ENCODE measurements at regions not wholly inside any gene's neighbourhood (a gene's known extent, or its start where the extent isn't known, plus 50 kb on each side); places are given as distances from the start of the nearest gene placed in this dataset.

GRCh38 chr5:167985373-167985772, 306.1 kb upstream of the WWC1 start:
- DNase-seq: no peak
- FAIRE-seq: no peak
- Histone ChIP-seq H3K27ac (no peak overlapping the region), H3K36me3 (no peaks in the 10 kb centered on the region), H3K4me1 (no peaks in the 10 kb centered on the region), H3K9me3 (no peaks in the 10 kb centered on the region), H3K27me3 (no peaks in the 10 kb centered on the region), H3K4me3 (no peak overlapping the region)
- intact Hi-C loops (cut with DNase I): no loop called here
- WGBS, 2 donors: 6 to 11% methylated on average over 8 of the region's 8 CpGs
- no peak for TF ChIP-seq CTCF (IDR thresholded peaks at IDR 0.05)
- peak in 3 of 4 donors; percentile 52 to 63 (median 59) for ATAC-seq

DNA sequence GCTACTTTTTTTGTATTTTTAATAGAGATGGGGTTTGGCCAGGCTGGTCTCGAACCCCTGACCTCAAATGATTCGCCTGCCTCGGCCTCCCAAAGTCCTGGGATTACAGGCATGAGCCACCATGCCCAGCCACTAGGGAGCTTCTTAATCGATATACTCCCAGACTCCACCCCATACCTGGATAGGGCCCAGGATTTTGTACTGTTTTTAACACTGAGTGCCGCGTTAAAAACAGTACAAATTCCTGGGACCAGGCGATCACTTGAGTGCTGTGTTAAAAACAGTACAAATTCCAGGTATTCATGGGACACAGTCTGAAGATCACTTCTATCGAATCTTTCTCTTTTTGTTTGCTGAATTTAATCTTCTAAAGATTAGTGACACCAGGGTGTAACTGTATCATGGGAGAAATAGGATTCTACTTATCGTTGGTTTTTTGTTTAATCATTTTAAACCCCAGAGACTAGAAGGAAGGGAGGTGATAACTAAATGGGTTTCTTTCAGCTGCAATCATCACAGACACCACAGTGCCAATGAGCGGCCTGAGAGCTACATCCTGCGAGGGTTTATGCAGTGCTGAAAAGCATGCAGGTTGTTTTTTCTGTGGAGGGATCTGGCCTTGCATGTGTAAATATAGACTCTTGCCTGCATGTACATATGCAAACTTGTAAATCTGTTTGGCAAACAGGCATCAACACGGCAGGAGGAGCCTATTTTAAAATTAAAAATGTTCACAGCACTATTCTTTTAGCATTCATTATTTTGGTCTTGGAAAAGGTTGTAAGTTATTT, 303.8 kb upstream of the WWC1 start:
- FAIRE-seq: no peak
- TF ChIP-seq CTCF (IDR thresholded peaks at IDR 0.05): no peak
- ATAC-seq: no peak
- no peak overlapping the region for H3K27ac ChIP-seq
- WGBS, 2 donors: 73 to 76% methylated on average over 12 of the region's 12 CpGs
- no peak for DNase-seq
- no peaks in the 10 kb centered on the region for H3K9me3 ChIP-seq
- no peaks in the 10 kb centered on the region for H3K27me3 ChIP-seq
- no peak overlapping the region for H3K4me3 ChIP-seq
- no peaks in the 10 kb centered on the region for H3K4me1 ChIP-seq
- intact Hi-C loops (cut with DNase I): no loop called here
- no peaks in the 10 kb centered on the region for H3K36me3 ChIP-seq

DNA sequence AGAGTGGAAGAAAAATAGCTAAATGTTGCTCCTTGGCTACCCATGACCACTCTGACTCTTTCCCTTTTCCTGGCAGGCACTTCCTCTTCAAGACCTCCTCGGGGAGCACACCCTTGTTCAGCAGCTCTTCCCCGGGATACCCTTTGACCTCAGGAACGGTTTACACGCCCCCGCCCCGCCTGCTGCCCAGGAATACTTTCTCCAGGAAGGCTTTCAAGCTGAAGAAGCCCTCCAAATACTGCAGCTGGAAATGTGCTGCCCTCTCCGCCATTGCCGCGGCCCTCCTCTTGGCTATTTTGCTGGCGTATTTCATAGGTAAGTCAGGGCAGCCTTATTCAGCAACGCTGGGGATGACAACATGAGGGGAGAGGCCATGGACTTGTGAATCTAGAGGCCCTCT, 298.6 kb upstream of the WWC1 start:
- intact Hi-C loops (cut with DNase I): no loop called here
- H3K27me3 ChIP-seq: no peaks in the 10 kb centered on the region
- H3K4me3 ChIP-seq: no peak overlapping the region
- no peak for ATAC-seq
- H3K9me3 ChIP-seq: no peaks in the 10 kb centered on the region
- no peaks in the 10 kb centered on the region for H3K36me3 ChIP-seq
- DNase-seq: no peak
- 75 to 85% methylated on average over 11 of the region's 11 CpGs for WGBS, 2 donors
- H3K4me1 ChIP-seq: no peaks in the 10 kb centered on the region
- FAIRE-seq: no peak
- H3K27ac ChIP-seq: no peak overlapping the region
- no peak for TF ChIP-seq CTCF (IDR thresholded peaks at IDR 0.05)

DNA sequence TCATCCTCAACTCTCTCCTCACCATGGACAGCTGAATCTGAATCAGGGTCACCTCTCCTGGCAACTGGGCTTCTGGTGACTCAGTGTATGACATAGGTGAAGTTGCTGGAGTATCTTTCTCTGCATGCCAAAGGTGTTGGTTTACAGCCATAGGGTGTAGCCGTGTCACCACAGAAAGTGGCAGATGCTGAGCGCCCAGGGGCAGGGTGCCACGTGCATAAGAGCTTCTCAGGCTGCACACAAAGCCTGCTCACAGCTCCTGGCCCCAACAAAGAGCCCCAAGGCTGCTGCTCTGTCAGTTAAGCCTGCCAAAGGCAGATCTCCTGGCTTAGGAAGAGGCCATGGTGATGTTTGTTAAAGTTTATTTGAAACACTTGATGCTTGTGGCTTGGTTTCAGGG, 297.7 kb upstream of the WWC1 start:
- H3K4me1 ChIP-seq: no peaks in the 10 kb centered on the region
- H3K27me3 ChIP-seq: no peaks in the 10 kb centered on the region
- ATAC-seq (no peak), DNase-seq (no peak), FAIRE-seq (no peak)
- H3K4me3 ChIP-seq: no peak overlapping the region
- H3K27ac ChIP-seq: no peak overlapping the region
- H3K36me3 ChIP-seq: no peaks in the 10 kb centered on the region
- intact Hi-C loops (cut with DNase I): no loop called here
- 46 to 71% methylated on average over 3 of the region's 3 CpGs for WGBS, 2 donors
- no peaks in the 10 kb centered on the region for H3K9me3 ChIP-seq
- no peak for TF ChIP-seq CTCF (IDR thresholded peaks at IDR 0.05)

- 76 to 87% methylated on average over 11 of the region's 11 CpGs for WGBS, 2 donors
- H3K27ac ChIP-seq: no peak overlapping the region
- H3K36me3 ChIP-seq: no peaks in the 10 kb centered on the region
- FAIRE-seq (no peak), ATAC-seq (no peak), DNase-seq (no peak)
- intact Hi-C loops (cut with DNase I): no loop called here
- no peaks in the 10 kb centered on the region for H3K27me3 ChIP-seq
- TF ChIP-seq CTCF (IDR thresholded peaks at IDR 0.05): no peak
- H3K9me3 ChIP-seq: no peaks in the 10 kb centered on the region
- no peaks in the 10 kb centered on the region for H3K4me1 ChIP-seq
- no peak overlapping the region for H3K4me3 ChIP-seq
Measured at GRCh38 chr5:167995844-167996425, 295.5 kb upstream of the WWC1 start.

All from pancreas (tissue), 10 donors.